ENCODE measurements at regions not wholly inside any gene's neighbourhood (a gene's known extent, or its start where the extent isn't known, plus 50 kb on each side); places are given as distances from the start of the nearest gene placed in this dataset.

DNA sequence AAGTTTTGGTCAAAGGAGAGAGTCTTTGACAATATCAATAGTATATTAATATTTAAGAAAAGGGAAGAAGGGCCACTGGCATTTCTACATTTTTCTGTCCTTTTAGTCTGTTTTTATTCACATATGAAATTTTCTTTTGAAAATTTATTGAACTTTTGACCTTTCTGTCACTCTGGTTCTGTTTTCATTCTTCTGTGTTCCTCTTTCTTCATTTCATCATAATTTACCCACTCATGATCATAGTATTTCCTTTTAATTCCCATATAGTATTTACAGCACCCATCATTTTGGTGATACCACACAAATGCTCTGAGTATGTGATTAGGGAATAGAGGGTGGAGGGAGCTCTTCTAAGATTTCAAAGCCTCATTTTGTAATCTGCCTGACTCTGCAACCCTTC is 142.8 kb downstream of the GJA1 start:
- Histone ChIP-seq H3K27me3 (no peaks in the 10 kb centered on the region), H3K4me1 (peaks cover 0 to 6% of the 10 kb centered on the region in 2 donors), H3K27ac (no peak overlapping the region), H3K9me3 (no peaks in the 10 kb centered on the region), H3K36me3 (no peaks in the 10 kb centered on the region), H3K4me3 (no peak overlapping the region)
- DNase-seq (ENCODE audit: low spot score in 2 of 2), result no peak
- intact Hi-C loops (cut with DNase I), result no loop called here
- TF ChIP-seq, protein P1, sequence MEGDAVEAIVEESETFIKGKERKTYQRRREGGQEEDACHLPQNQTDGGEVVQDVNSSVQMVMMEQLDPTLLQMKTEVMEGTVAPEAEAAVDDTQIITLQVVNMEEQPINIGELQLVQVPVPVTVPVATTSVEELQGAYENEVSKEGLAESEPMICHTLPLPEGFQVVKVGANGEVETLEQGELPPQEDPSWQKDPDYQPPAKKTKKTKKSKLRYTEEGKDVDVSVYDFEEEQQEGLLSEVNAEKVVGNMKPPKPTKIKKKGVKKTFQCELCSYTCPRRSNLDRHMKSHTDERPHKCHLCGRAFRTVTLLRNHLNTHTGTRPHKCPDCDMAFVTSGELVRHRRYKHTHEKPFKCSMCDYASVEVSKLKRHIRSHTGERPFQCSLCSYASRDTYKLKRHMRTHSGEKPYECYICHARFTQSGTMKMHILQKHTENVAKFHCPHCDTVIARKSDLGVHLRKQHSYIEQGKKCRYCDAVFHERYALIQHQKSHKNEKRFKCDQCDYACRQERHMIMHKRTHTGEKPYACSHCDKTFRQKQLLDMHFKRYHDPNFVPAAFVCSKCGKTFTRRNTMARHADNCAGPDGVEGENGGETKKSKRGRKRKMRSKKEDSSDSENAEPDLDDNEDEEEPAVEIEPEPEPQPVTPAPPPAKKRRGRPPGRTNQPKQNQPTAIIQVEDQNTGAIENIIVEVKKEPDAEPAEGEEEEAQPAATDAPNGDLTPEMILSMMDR (IDR thresholded peaks at IDR 0.05), result no peak

DNA sequence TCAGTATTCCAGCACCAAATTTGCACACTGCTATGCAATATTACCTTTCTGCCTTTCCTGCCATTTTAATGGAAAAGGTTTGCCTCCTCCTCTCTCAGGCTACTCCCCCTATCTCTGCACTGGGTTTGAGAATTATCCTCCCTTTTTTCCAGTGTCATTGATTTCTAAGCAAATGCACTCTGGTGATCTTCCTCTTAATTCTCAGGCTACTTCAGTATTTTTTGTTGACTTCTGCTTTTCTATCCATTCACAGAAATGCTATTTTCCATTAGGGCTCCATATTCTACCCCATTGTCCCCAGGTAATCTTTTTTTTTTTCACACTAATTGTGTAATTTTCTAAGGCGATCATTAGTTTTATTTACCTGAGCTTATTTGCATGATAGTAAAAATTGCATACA is 144.0 kb downstream of the GJA1 start:
- Histone ChIP-seq H3K27me3 (no peaks in the 10 kb centered on the region), H3K27ac (no peak overlapping the region)
- DNase-seq (ENCODE audit: low spot score in 2 of 2), result no peak

DNA sequence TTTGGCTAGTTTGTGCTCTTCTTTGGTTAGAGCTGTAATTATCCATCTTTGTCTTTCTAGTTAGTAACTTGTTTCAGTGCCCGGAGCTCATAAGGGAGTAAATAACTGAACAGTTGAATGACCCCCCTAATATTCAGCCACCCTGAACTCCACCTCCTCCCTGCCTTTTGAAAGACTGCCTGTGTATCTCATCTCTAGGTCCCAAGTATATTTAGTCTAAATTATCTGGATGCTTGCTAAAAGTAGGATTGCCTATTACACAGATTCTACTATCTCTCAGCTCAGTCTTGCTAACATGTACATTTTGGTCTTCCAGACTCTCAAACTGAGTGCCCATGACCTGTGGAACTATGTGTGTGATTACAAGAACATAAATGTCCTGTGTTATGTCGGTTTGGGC is 145.9 kb downstream of the GJA1 start:
- Histone ChIP-seq H3K27ac (no peak overlapping the region), H3K4me1 (peaks cover 0 to 15% of the 10 kb centered on the region in 2 donors), H3K9me3 (no peaks in the 10 kb centered on the region), H3K36me3 (no peaks in the 10 kb centered on the region), H3K4me3 (no peak overlapping the region), H3K27me3 (no peaks in the 10 kb centered on the region)
- TF ChIP-seq, protein P1 (IDR thresholded peaks at IDR 0.05), result no peak
- no peak for DNase-seq (ENCODE audit: low spot score in 2 of 2)
- intact Hi-C loops (cut with DNase I), result loop anchor here (2.0 to 10.0 kb wide), 3 partner anchors 29 to 247 kb away; partner anchors contain the start of genes GJA1 and TBC1D32

More for the DNA sequence above, 144.0 kb downstream of the GJA1 start:
- TF ChIP-seq, protein P1 (IDR thresholded peaks at IDR 0.05), result no peak
- H3K4me3 ChIP-seq, result no peak overlapping the region
- peaks cover 0 to 12% of the 10 kb centered on the region in 2 donors for H3K4me1 ChIP-seq
- no peaks in the 10 kb centered on the region for H3K9me3 ChIP-seq
- H3K36me3 ChIP-seq, result no peaks in the 10 kb centered on the region
- intact Hi-C loops (cut with DNase I), result no loop called here

DNA sequence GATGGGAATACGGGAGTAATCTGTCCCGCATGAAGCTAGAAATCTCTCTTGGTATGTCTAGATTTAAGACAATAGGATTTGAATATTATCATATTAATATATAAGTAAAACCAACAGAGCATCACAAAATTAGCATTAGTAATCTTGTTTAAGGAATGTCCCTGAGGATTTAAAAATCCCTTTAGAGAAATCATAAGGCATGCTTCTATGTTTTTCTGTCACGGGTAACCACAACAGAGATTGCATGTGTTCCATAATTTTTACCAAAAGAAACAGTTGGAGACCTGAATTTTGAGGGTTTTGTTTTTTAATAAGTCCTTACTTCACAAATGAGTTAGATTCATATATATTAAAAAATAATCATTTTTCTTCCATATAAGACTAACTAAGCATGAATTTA is 146.8 kb downstream of the GJA1 start:
- DNase-seq (ENCODE audit: low spot score in 2 of 2), result no peak
- TF ChIP-seq, protein P1 (IDR thresholded peaks at IDR 0.05), result no peak
- intact Hi-C loops (cut with DNase I), result loop anchor here (5.0 to 10.0 kb wide), 2 partner anchors 145 to 247 kb away; partner anchors contain the start of genes GJA1 and TBC1D32

DNA sequence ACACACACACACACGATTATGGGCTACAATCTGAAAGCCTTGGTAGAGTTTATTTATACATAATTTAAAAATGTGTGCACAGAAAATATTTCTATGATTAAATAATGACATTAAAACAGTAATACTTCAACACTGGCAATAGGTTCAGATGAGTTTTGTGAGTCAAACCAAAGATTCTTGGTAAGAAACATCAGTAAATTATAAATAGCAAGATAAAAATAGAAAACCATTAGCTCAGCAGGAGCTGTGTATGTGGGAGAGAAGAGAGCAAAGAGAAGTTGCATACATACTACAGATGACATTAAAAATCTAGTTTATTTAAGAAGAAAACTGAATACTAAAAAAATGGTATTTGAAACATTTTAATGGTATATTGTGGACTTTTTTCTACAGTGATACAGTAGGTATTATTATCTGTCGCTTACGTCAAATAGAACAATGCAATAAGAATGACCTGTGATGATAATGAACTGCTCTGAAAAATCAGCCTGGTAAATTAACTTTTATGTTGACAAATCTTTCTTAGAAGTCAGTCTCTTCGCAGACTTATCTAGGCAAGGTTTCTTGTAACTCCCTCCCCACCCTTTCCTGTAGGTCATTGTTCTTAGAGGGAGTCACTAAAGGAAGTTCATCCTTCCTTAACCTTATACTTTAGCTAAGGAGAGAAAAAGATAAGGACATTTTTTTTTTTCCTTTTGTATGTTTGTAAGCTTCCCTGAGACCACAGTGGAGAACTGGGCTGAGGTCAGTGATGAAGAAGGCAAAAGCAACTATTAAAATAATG is 149.3 kb downstream of the GJA1 start:
- DNase-seq (ENCODE audit: low spot score in 2 of 2), result no peak
- H3K4me1 ChIP-seq, result peaks cover 0 to 15% of the 10 kb centered on the region in 2 donors
- TF ChIP-seq, protein P1 (IDR thresholded peaks at IDR 0.05), result no peak
- peak overlapping the region; percentile 57 to 69 for H3K27ac ChIP-seq
- no peaks in the 10 kb centered on the region for H3K9me3 ChIP-seq
- intact Hi-C loops (cut with DNase I), result loop anchor here (2.0 to 10.0 kb wide), 4 partner anchors 30 to 250 kb away; partner anchors contain the start of genes GJA1 and TBC1D32
- H3K36me3 ChIP-seq, result no peaks in the 10 kb centered on the region
- no peaks in the 10 kb centered on the region for H3K27me3 ChIP-seq
- no peak overlapping the region for H3K4me3 ChIP-seq

More for the DNA sequence above, 146.8 kb downstream of the GJA1 start:
- peaks cover 0 to 15% of the 10 kb centered on the region in 2 donors for H3K4me1 ChIP-seq
- H3K36me3 ChIP-seq, result no peaks in the 10 kb centered on the region
- no peaks in the 10 kb centered on the region for H3K9me3 ChIP-seq
- H3K4me3 ChIP-seq, result no peak overlapping the region
- H3K27me3 ChIP-seq, result no peaks in the 10 kb centered on the region
- H3K27ac ChIP-seq, result peak overlapping the region in 1 of 2 donors; percentile 13

All from ascending aorta (tissue), 2 donors.